A673 (cell line): ENCODE measurements at regions not wholly inside any gene's neighbourhood (a gene's known extent, or its start where the extent isn't known, plus 50 kb on each side); places are given as distances from the start of the nearest gene placed in this dataset.
"Not testable (repeated sequence)": the region's sequence is repeated elsewhere in the genome, so short reads cannot be mapped to it uniquely, and the experiment has no call there.

Experiments
- BruUV-seq: library from RNA; stranded (reverse); fragments of 400-500 nt; replicated peaks from 2 replicates; lab custom pipeline; 2021; lab: Mats Ljungman, UMichigan
- CTCF ChIA-PET: fragments of 300-600 bp; sonication (Branson Sonifier 250); formaldehyde crosslinking; loops from one replicate; lab custom pipeline; 2022; ENCODE audit warnings: antibody characterized with exemption; lab: Charles Lee
- POLR2A ChIA-PET: fragments of 300-600 bp; sonication (Branson Sonifier 250); formaldehyde crosslinking; loops from one replicate; lab custom pipeline; 2022; ENCODE audit warnings: antibody characterized with exemption; ENCODE audit not compliant: low non-redundant PET; lab: Charles Lee
- DNase-seq: peaks from one replicate; pipeline ENCODE4 v3.0.0-alpha.2; 2015; ENCODE audit warnings: low spot score
- H3K27ac ChIP-seq: fragments of 200-600 bp; sonication (generic); 2 replicates; pipeline ENCODE4 v1.5.1; 2016; ENCODE audit warnings: mixed run types, low read depth, mild to moderate bottlenecking, mixed read lengths, antibody characterized with exemption, low read length; ENCODE audit not compliant: poor library complexity, severe bottlenecking
- H3K27me3 ChIP-seq: fragments of 200-600 bp; sonication (generic); replicated peaks from 2 replicates; pipeline ENCODE4 v1.6.1; 2017; ENCODE audit warnings: mixed run types, low read depth, mild to moderate bottlenecking, mixed read lengths, antibody characterized with exemption, low read length; ENCODE audit not compliant: insufficient read depth, poor library complexity
- H3K36me3 ChIP-seq: fragments of 200-600 bp; sonication (generic); 2 replicates; pipeline ENCODE4 v1.6.1; 2016; ENCODE audit warnings: mixed run types, mild to moderate bottlenecking, mixed read lengths, antibody characterized with exemption, low read length; ENCODE audit not compliant: insufficient read depth, poor library complexity, severe bottlenecking
- H3K4me1 ChIP-seq: fragments of 200-600 bp; sonication (generic); 2 replicates; pipeline ENCODE4 v1.6.1; 2017; ENCODE audit warnings: mixed run types, mild to moderate bottlenecking, mixed read lengths, antibody characterized with exemption, low read length; ENCODE audit not compliant: insufficient read depth, poor library complexity, severe bottlenecking
- H3K4me3 ChIP-seq: fragments of 200-600 bp; sonication (generic); 2 replicates; pipeline ENCODE4 v1.5.1; 2016; ENCODE audit warnings: low read depth, mixed run types, mild to moderate bottlenecking, mixed read lengths, low read length; ENCODE audit not compliant: poor library complexity, severe bottlenecking
- H3K9me3 ChIP-seq: fragments of 200-600 bp; sonication (generic); 2 replicates; pipeline ENCODE4 v1.6.1; 2016; ENCODE audit warnings: mixed run types, low read depth, mild to moderate bottlenecking, mixed read lengths, antibody characterized with exemption, low read length; ENCODE audit not compliant: poor library complexity, severe bottlenecking
- CTCF ChIP-seq: fragments of 300-800, 200-600 bp; sonication (generic); conservative IDR thresholded peaks from 2 replicates; pipeline ENCODE4 v1.5.1; 2017; ENCODE audit warnings: low read depth, mild to moderate bottlenecking, antibody characterized with exemption, low read length, moderate library complexity, mixed read lengths
- EZH2 ChIP-seq: fragments of 200-600 bp; sonication (generic); IDR thresholded peaks from 2 replicates; pipeline ENCODE4 v1.6.1; 2017; ENCODE audit warnings: borderline replicate concordance, low read depth, mild to moderate bottlenecking, mixed read lengths, antibody characterized with exemption, low read length; ENCODE audit not compliant: poor library complexity, severe bottlenecking
- intact Hi-C: fragments of 100-400 bp; cut with micrococcal nuclease; formaldehyde crosslinking; loops from one replicate; pipeline ENCODE4 v1.10.0; 2022; ENCODE audit not compliant: unreplicated experiment

GRCh38 chr10:2556883-2557282 is 510.5 kb upstream of the PFKP start:
- TF ChIP-seq CTCF (no peak), EZH2 (no peak)
- ChIA-PET POLR2A (no interaction called here), CTCF (no interaction called here)
- Histone ChIP-seq H3K27me3 (peaks cover 92% of the 10 kb centered on the region), H3K36me3 (no peaks in the 10 kb centered on the region), H3K9me3 (no peaks in the 10 kb centered on the region), H3K4me1 (no peaks in the 10 kb centered on the region), H3K27ac (no peak overlapping the region), H3K4me3 (no peak overlapping the region)
- no TSS peak for BruUV-seq
- no peak for DNase-seq
- intact Hi-C loops = no loop called here

GRCh38 chr10:2548071-2548470 is 519.3 kb upstream of the PFKP start:
- Histone ChIP-seq H3K27ac (no peak overlapping the region), H3K27me3 (peaks cover 82% of the 10 kb centered on the region), H3K9me3 (no peaks in the 10 kb centered on the region), H3K36me3 (no peaks in the 10 kb centered on the region), H3K4me1 (no peaks in the 10 kb centered on the region), H3K4me3 (no peak overlapping the region)
- TF ChIP-seq EZH2 (no peak), CTCF (no peak)
- intact Hi-C loops = no loop called here
- ChIA-PET CTCF (no interaction called here), POLR2A (no interaction called here)
- DNase-seq = no peak
- no TSS peak for BruUV-seq

DNA sequence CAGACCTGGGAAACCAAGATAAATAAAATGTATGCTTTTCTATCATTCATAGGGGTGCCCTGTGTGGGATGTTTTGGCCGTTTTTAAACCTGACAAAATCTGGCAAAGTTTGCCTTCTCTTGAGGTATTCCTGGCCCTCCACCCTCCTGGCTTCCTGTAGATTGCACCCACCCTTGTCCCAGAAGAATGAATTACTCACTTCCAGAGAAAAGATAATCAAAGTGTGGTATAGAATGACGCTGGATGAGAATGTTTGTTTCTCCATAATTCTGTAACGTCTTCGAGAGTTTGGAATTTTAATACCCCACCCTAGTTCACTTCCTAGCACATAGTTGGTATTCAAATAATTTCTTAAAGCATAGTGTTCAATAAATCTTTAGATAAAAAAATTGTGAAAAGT is 519.7 kb upstream of the PFKP start:
- intact Hi-C loops = no loop called here
- CTCF ChIA-PET = no interaction called here
- Histone ChIP-seq H3K9me3 (no peaks in the 10 kb centered on the region), H3K27me3 (peaks cover 83% of the 10 kb centered on the region), H3K4me1 (no peaks in the 10 kb centered on the region), H3K36me3 (no peaks in the 10 kb centered on the region), H3K27ac (no peak overlapping the region), H3K4me3 (no peak overlapping the region)
- no peak for TF ChIP-seq CTCF
- no peak for TF ChIP-seq EZH2
- no peak for DNase-seq
- BruUV-seq = no TSS peak
- POLR2A ChIA-PET = no interaction called here

- H3K4me1 ChIP-seq, BruUV-seq: not testable (repeated sequence)
Observed at GRCh38 chr10:2546894-2547293, 520.5 kb upstream of the PFKP start.

More at GRCh38 chr10:2546894-2547293, 520.5 kb upstream of the PFKP start:
- H3K4me3 ChIP-seq, H3K9me3 ChIP-seq, DNase-seq, POLR2A ChIA-PET, CTCF ChIA-PET, H3K36me3 ChIP-seq, H3K27ac ChIP-seq, intact Hi-C loops: not testable (repeated sequence)
- H3K27me3 ChIP-seq = peaks cover 87% of the 10 kb centered on the region
